ENCODE measurements at regions not wholly inside any gene's neighbourhood (a gene's known extent, or its start where the extent isn't known, plus 50 kb on each side); places are given as distances from the start of the nearest gene placed in this dataset.

DNA sequence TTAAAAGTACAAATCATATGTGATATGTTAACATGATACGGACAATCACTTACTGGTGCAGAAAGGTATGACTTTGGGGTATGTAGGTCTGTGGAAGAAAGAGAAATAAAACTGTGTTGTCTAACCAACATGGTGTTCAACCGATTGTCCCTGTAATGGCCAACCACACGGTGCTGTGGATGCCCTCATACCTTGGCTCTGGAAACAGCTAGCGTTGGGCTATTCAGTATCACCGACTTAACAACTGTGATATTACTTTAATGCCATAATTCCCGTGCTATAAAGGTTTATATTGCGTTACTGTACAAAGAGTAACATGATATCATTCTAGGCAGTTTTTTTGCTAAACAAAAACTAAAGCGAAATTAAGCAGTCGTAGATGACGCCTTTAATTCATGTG lies 448.3 kb downstream of the EFNB2 start:
- TF ChIP-seq, protein P1, sequence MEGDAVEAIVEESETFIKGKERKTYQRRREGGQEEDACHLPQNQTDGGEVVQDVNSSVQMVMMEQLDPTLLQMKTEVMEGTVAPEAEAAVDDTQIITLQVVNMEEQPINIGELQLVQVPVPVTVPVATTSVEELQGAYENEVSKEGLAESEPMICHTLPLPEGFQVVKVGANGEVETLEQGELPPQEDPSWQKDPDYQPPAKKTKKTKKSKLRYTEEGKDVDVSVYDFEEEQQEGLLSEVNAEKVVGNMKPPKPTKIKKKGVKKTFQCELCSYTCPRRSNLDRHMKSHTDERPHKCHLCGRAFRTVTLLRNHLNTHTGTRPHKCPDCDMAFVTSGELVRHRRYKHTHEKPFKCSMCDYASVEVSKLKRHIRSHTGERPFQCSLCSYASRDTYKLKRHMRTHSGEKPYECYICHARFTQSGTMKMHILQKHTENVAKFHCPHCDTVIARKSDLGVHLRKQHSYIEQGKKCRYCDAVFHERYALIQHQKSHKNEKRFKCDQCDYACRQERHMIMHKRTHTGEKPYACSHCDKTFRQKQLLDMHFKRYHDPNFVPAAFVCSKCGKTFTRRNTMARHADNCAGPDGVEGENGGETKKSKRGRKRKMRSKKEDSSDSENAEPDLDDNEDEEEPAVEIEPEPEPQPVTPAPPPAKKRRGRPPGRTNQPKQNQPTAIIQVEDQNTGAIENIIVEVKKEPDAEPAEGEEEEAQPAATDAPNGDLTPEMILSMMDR (conservative IDR thresholded peaks at IDR 0.05; ENCODE audit: low read depth, low read length): no peak
- TF ChIP-seq POLR2A (IDR thresholded peaks at IDR 0.05; ENCODE audit: low read depth, low read length): no peak
- TF ChIP-seq, protein P2, sequence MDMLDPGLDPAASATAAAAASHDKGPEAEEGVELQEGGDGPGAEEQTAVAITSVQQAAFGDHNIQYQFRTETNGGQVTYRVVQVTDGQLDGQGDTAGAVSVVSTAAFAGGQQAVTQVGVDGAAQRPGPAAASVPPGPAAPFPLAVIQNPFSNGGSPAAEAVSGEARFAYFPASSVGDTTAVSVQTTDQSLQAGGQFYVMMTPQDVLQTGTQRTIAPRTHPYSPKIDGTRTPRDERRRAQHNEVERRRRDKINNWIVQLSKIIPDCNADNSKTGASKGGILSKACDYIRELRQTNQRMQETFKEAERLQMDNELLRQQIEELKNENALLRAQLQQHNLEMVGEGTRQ (IDR thresholded peaks at IDR 0.05; ENCODE audit: low read depth, low read length): no peak

Measured in IMR-90 (cell line).